Ovary (tissue), 7 donors: ENCODE measurements at regions not wholly inside any gene's neighbourhood (a gene's known extent, or its start where the extent isn't known, plus 50 kb on each side); places are given as distances from the start of the nearest gene placed in this dataset.

Experiments
- DNase-seq, 5 donors: peaks; one replicate each; pipeline ENCODE4 v3.0.0-alpha.2; 2019 to 2020
- H3K27ac ChIP-seq, 2 donors: fragments of 200-600 bp; one replicate each; pipeline versions ENCODE4 v1.5.1 to v1.8.0; 2019 to 2022
- H3K27me3 ChIP-seq: fragments of 200-600 bp; one replicate; pipeline ENCODE4 v1.8.0; 2022
- H3K36me3 ChIP-seq: fragments of 200-600 bp; sonication (generic); one replicate; pipeline ENCODE4 v1.5.1; 2019
- H3K4me1 ChIP-seq: one replicate; pipeline ENCODE4 v1.8.1; 2013; ENCODE audit warnings: mild to moderate bottlenecking, moderate library complexity; ENCODE audit not compliant: insufficient read depth
- H3K4me3 ChIP-seq: fragments of 200-600 bp; sonication (generic); one replicate; pipeline ENCODE4 v1.5.1; 2017
- H3K9me3 ChIP-seq, 2 donors: fragments of 200-600 bp in 1 of 2; sonication (generic) in 1 of 2; one replicate each; pipeline versions ENCODE4 v1.5.1 to v1.8.1; 2013 to 2019; ENCODE audit warnings: mild to moderate bottlenecking in 1 of 2, moderate library complexity in 1 of 2
- CTCF ChIP-seq, 3 donors: fragments of 450-650 bp in 2 of 3; fragments of 200-600 bp in 1 of 3; IDR thresholded peaks; one replicate each; pipeline versions ENCODE4 v1.5.1 to v1.8.0; 2016 to 2022; ENCODE audit warnings: antibody characterized with exemption in 3 of 3, mild to moderate bottlenecking in 1 of 3
- EP300 ChIP-seq: sonication (generic); formaldehyde crosslinking; IDR thresholded peaks from one replicate; pipeline ENCODE4 v1.6.1; 2017; ENCODE audit warnings: antibody characterized with exemption
- POLR2A ChIP-seq: fragments of 450-650 bp; IDR thresholded peaks from one replicate; pipeline ENCODE4 v1.6.1; 2017; ENCODE audit warnings: antibody characterized with exemption, mild to moderate bottlenecking, moderate library complexity
- WGBS, 3 donors: extraction: QIAGEN DNeasy Blood & Tissue Kit in 1 of 3; methylation state at CpG; one replicate each; pipeline versions ENCODE4 v1.1.5 to v1.1.7; 2013 to 2017; 5-methylcytosine and 5-hydroxymethylcytosine counted together
- intact Hi-C, 4 donors: fragments of 100-400 bp; cut with DNase I; formaldehyde crosslinking; loops; one replicate each; pipeline versions ENCODE4 v1.11.0 to v1.15.1; 2022 to 2023
- donor health status: DM: no; HTN: no; CAD: no; lungs with moderate emphysema.
- donor health status: DM: no; HTN: no; CAD: no.
- donor health status: Bipolar disorder and iron deficiency.
- donor health status: DM: no; HTN: no; CAD: no.
- donor health status: DM: yes; HTN: yes; CAD: no.

- H3K4me3 ChIP-seq = no peak overlapping the region
- peak in 1 of 5 donors; percentile 12 for DNase-seq
- H3K9me3 ChIP-seq = no peaks in the 10 kb centered on the region
- H3K36me3 ChIP-seq = no peaks in the 10 kb centered on the region
- no peaks in the 10 kb centered on the region for H3K4me1 ChIP-seq
- TF ChIP-seq POLR2A = no peak
- TF ChIP-seq CTCF (IDR thresholded peaks at IDR 0.05) = no peak
- TF ChIP-seq EP300 = no peak
- WGBS, 3 donors = 74 to 86% (median 84%) methylated on average over 11 of the region's 11 CpGs
- H3K27me3 ChIP-seq = no peaks in the 10 kb centered on the region
- no peak overlapping the region for H3K27ac ChIP-seq
- intact Hi-C loops = no loop called here
Observed at GRCh38 chr14:104445832-104446381, 133.7 kb upstream of the C14orf180 start.

- no peak for DNase-seq
- H3K36me3 ChIP-seq = no peaks in the 10 kb centered on the region
- H3K9me3 ChIP-seq = no peaks in the 10 kb centered on the region
- H3K4me3 ChIP-seq = no peak overlapping the region
- WGBS, 3 donors = 89 to 91% (median 90%) methylated on average over 6 of the region's 6 CpGs
- H3K27me3 ChIP-seq = no peaks in the 10 kb centered on the region
- H3K27ac ChIP-seq = no peak overlapping the region
- TF ChIP-seq CTCF (IDR thresholded peaks at IDR 0.05) (no peak), POLR2A (no peak), EP300 (no peak)
- no peaks in the 10 kb centered on the region for H3K4me1 ChIP-seq
- intact Hi-C loops = no loop called here
Observed at GRCh38 chr14:104446611-104447010, 133.0 kb upstream of the C14orf180 start.

GRCh38 chr14:104447750-104448149 lies 131.8 kb upstream of the C14orf180 start:
- H3K4me3 ChIP-seq = no peak overlapping the region
- no peaks in the 10 kb centered on the region for H3K4me1 ChIP-seq
- 78 to 94% (median 92%) methylated on average over 1 of the region's 1 CpG for WGBS, 3 donors
- no peak for DNase-seq
- no peak for TF ChIP-seq EP300
- no peak for TF ChIP-seq POLR2A
- no peak for TF ChIP-seq CTCF (IDR thresholded peaks at IDR 0.05)
- no peak overlapping the region for H3K27ac ChIP-seq
- H3K36me3 ChIP-seq = no peaks in the 10 kb centered on the region
- intact Hi-C loops = no loop called here
- H3K27me3 ChIP-seq = no peaks in the 10 kb centered on the region
- H3K9me3 ChIP-seq = no peaks in the 10 kb centered on the region

GRCh38 chr14:104448321-104448720 lies 131.2 kb upstream of the C14orf180 start:
- 47 to 69% (median 49%) methylated on average over 2 of the region's 2 CpGs for WGBS, 3 donors
- H3K4me1 ChIP-seq = no peaks in the 10 kb centered on the region
- no peak for DNase-seq
- TF ChIP-seq POLR2A (no peak), EP300 (no peak), CTCF (IDR thresholded peaks at IDR 0.05) (no peak)
- intact Hi-C loops = no loop called here
- no peaks in the 10 kb centered on the region for H3K27me3 ChIP-seq
- no peak overlapping the region for H3K27ac ChIP-seq
- H3K36me3 ChIP-seq = no peaks in the 10 kb centered on the region
- no peak overlapping the region for H3K4me3 ChIP-seq
- H3K9me3 ChIP-seq = no peaks in the 10 kb centered on the region
